ENCODE measurements at regions not wholly inside any gene's neighbourhood (a gene's known extent, or its start where the extent isn't known, plus 50 kb on each side); places are given as distances from the start of the nearest gene placed in this dataset.

DNA sequence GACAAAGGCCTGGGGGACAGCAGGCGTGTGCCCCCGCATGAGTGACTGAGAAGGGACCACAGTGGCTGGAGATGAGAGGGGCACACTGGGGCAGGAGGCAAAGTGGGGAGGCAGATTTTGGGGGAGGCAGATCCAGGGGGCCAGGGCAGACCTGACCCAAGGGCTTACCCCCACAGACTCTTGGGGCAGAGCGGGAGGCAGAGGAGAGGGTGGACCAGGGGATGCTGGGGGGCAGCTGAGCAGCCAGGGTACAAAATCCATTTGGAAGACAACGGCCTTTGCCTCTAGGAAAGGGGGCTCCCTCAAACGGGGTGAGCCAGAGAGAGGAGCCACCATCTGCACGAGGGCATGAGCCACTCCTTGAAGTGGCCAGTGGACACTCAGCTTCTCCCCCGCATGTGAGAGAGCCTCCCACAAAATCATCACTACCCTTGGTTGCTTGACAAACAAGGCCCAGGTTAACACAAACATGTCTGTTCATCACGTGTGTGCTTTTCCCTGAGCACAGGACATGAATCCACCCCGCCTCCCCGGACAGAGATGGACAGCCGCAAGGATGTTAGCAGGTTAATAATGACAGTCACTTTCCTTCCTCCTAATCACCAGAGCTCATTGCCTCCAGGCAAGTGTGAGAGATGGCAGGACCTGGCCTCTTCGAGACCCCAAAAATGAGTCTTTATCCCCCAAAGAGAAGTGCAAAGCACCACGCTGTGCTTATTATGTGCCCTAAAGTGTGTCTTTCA lies 72.0 kb upstream of the RAB6C start:
- no peak for DNase-seq (ENCODE audit: low read depth)

DNA sequence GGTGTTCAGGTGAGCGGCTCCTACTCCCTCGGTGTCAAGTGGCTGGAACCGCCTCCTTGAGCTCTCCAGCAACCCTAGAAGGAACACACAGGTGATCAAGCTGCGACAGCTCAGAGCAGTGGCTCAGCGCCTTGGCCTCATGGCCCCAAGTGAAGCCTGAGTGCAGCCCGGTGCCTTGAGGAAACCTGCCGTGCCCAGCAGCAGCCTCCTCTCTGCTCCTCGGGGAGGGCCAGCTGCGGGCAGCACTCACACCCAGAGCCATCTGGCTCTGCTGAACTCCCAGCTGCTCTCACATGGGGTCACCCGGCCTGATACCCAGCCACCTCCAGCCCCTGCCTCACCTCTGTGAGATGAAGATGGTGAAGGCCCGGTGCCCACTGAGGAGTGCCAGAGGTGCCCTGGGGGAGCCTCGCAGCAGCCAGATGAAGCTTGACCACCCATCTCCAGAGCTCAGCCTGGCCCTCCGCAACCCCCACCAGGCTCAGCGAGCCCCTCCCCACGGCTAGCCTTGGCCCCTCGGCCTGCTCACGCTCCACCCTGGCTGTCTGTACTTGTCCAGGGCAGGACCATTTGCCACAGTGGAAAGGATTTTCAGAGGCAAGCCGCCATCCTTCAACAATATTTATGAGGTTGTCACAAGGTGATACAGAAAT lies 70.6 kb upstream of the RAB6C start:
- H3K4me3 ChIP-seq (ENCODE audit: control insufficient read depth, low read depth, low read length) = no peak overlapping the region
- TF ChIP-seq, protein P1, sequence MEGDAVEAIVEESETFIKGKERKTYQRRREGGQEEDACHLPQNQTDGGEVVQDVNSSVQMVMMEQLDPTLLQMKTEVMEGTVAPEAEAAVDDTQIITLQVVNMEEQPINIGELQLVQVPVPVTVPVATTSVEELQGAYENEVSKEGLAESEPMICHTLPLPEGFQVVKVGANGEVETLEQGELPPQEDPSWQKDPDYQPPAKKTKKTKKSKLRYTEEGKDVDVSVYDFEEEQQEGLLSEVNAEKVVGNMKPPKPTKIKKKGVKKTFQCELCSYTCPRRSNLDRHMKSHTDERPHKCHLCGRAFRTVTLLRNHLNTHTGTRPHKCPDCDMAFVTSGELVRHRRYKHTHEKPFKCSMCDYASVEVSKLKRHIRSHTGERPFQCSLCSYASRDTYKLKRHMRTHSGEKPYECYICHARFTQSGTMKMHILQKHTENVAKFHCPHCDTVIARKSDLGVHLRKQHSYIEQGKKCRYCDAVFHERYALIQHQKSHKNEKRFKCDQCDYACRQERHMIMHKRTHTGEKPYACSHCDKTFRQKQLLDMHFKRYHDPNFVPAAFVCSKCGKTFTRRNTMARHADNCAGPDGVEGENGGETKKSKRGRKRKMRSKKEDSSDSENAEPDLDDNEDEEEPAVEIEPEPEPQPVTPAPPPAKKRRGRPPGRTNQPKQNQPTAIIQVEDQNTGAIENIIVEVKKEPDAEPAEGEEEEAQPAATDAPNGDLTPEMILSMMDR (IDR thresholded peaks at IDR 0.05; ENCODE audit: control insufficient read depth, insufficient read depth, low read depth, low read length, missing control alignments) = no peak
- DNase-seq (ENCODE audit: low read depth) = no peak

More for the DNA sequence above, 72.0 kb upstream of the RAB6C start:
- TF ChIP-seq, protein P1 (IDR thresholded peaks at IDR 0.05; ENCODE audit: control insufficient read depth, insufficient read depth, low read depth, low read length, missing control alignments) = no peak
- H3K4me3 ChIP-seq (ENCODE audit: control insufficient read depth, low read depth, low read length) = no peak overlapping the region

DNA sequence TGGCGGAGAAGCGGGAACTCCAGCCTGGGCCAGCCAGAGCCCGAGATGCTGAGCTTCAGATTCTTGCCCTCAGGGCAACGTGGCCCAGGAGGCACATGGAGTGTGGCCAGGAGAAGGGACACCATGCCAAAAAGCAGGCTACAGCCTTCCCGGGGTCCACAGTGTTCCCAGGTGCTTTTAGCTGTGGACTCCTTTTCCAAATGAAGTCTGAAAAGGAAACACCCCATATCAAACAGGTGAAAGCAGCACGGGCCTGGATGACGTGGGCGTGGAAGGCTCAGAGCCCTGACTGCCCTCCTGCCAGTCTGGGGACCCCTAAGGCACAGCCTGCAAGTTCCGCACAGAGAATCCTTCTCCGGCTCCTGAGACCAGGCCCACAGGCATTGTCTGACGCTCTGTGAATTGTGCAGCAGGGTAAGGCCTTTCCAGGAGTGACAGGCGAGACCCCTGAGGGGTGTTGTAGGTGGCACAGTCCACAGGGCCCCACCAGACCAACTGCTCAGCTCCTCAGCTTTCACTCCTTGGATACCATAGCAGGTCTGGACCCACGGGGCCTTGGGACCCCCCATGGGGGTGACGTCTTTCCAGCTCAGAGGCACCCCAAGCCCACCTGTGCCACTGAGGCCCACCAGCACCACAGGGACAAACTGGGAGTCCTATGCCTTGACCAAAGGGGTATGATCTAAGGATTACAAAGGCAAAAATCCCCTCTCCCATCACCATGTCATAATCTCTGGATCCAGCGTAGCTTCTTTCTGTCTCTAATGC lies 69.6 kb upstream of the RAB6C start:
- no peak overlapping the region for H3K4me3 ChIP-seq (ENCODE audit: control insufficient read depth, low read depth, low read length)
- TF ChIP-seq, protein P1 (IDR thresholded peaks at IDR 0.05; ENCODE audit: control insufficient read depth, insufficient read depth, low read depth, low read length, missing control alignments) = no peak
- no peak for DNase-seq (ENCODE audit: low read depth)

DNA sequence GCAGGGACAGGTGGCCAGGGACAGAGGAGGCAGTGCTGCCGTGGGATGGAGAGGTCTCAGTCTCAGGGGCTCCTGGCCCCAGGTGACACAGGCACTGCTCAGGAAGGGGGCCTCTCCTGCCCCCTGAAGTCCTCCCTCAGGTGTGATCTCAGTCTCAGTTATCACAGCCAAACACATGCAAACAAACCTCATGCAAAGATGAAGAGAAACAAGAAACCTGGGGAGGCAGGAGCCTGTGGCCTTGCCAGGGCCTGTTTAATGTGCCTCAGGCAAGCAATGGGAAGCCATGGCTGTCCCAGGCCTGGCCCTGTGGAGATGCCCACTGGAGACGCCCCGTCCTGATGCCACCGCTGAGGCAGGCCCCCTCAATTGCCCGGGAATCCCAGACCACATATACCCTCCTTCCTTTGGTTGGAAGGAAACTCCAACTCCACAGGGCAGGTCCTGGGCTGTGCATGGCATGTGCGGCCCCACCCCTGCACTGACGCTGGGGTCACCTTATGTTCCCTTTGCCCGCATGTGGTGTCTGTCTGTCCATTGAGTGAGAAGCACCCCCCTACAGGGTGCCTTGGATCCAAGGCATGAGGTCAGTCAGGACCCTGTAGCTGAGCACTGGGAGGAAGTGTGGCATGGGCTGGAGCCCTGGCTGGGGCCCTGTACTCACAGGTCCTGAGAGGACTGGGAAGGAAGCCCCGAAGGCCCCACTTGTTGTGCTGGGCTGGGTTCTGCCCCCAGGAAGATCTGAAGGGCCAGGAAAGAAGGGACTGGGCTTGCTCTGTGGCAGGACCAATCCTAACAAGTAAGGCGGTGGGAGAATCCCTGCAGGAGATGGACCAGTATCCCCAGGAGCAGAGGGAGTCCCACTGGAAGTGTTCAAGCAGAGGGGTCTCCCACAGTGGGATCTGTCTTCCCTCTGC lies 68.8 kb upstream of the RAB6C start:
- H3K4me3 ChIP-seq (ENCODE audit: control insufficient read depth, low read depth, low read length) = no peak overlapping the region
- DNase-seq (ENCODE audit: low read depth) = no peak
- TF ChIP-seq, protein P1 (IDR thresholded peaks at IDR 0.05; ENCODE audit: control insufficient read depth, insufficient read depth, low read depth, low read length, missing control alignments) = no peak

DNA sequence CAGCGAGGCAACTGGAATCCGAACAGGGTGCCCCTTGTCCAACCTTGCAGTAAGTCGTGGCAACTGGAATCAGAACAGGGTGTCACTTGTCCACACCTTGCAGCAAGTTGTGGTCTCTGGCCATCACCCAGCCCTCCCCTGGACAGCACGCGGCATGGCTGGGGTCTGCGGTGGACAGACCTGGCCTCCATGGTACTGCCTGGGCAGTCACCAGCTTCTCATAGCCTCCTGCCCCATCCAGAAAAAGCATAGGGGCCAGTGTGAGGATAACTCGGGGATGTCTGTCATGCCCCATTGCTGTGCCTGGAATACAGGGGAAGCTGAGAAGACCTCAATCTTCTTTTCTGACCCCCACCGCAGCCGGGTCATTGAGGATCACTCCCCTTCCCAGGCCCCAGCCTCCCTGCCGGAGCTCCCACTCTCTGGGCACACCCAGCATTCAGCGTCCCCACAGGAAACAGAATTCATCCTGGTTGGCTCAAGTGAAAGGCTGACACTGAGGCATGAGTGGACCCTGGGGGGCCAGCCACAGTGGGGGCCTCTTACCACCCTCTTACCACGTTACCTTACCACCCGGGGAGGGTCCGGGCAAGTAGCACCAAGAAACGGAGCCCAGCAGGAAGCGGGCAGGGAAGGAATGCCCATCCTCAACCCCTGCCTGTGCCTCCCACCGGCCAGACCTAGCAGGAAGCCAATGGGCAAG lies 68.0 kb upstream of the RAB6C start:
- no peak for DNase-seq (ENCODE audit: low read depth)
- TF ChIP-seq, protein P1 (IDR thresholded peaks at IDR 0.05; ENCODE audit: control insufficient read depth, insufficient read depth, low read depth, low read length, missing control alignments) = no peak
- no peak overlapping the region for H3K4me3 ChIP-seq (ENCODE audit: control insufficient read depth, low read depth, low read length)
